HAP-1 (cell line): ENCODE measurements at regions not wholly inside any gene's neighbourhood (a gene's known extent, or its start where the extent isn't known, plus 50 kb on each side); places are given as distances from the start of the nearest gene placed in this dataset.

Experiments used
- DNase-seq, 2 experiments: peaks; one replicate each; pipeline ENCODE4 v3.0.0-alpha.2; 2016 to 2020; ENCODE audit warnings: low spot score in 2 of 2
- H3K27me3 ChIP-seq: fragments of 250-450 bp; sonication (Bioruptor Pico); 2 replicates; pipeline ENCODE4 v1.5.1; 2020; ENCODE audit warnings: low read depth, mild to moderate bottlenecking, moderate library complexity
- H3K36me3 ChIP-seq: fragments of 250-450 bp; sonication (Bioruptor Pico); replicated peaks from 2 replicates; pipeline ENCODE4 v1.5.1; 2020; ENCODE audit warnings: mild to moderate bottlenecking
- H3K4me1 ChIP-seq: fragments of 250-450 bp; sonication (Bioruptor Pico); 2 replicates; pipeline ENCODE4 v1.5.1; 2020; ENCODE audit warnings: mild to moderate bottlenecking
- H3K4me3 ChIP-seq: fragments of 250-450 bp; sonication (Bioruptor Pico); 2 replicates; pipeline ENCODE4 v1.5.1; 2020; ENCODE audit warnings: mild to moderate bottlenecking, moderate library complexity
- H3K9me3 ChIP-seq: fragments of 250-450 bp; sonication (Bioruptor Pico); 2 replicates; pipeline ENCODE4 v1.5.1; 2020; ENCODE audit warnings: mild to moderate bottlenecking, moderate library complexity
- in situ Hi-C: fragments of 300-500 bp; cut with MboI; formaldehyde crosslinking; loops from 3 replicates; pipeline ENCODE4 v1.14.3; 2020; ENCODE audit warnings: low sequenced_read_pairs, inconsistent platforms, mixed read lengths

DNA sequence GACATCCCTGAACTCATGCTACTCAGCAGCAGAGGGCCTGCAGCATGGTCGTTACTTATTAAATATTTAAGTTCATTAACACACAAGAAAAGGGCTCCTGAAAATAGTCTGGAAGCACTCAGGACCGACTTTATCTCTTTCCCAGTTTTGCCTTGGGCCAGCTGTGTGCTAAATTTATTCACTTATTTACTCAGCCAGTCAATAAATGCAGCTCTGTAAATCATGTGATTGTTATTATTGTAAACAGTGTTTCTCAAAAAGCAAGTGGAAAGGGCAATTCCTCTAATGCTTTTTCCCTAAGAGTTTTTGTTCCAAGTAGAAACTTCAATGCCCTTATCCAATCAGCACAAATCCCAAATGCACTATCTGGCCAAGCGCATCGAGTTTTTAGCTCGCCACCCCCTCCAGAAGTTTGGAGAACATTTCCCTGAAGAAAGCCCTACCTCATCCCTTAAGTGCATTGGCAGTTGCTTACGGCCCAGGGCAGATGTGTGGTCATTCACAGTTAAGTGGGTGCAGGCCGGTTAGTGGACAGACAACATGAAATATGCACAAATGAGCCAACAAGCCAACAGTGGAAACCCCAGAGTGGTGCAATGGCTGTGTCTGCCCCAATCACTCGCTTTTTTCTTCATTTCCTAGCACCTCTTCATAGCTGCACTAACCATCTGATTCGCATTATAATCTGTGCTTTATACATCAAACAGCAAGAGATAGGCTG, 125.8 kb downstream of the SMIM20 start:
- no peaks in the 10 kb centered on the region for H3K4me1 ChIP-seq
- no peak for DNase-seq
- peaks cover 4% of the 10 kb centered on the region; the same call in 1 of the 2 replicates for H3K27me3 ChIP-seq
- H3K36me3 ChIP-seq, result no peaks in the 10 kb centered on the region
- in situ Hi-C loops, result no loop called here
- no peak overlapping the region for H3K4me3 ChIP-seq
- H3K9me3 ChIP-seq, result no peaks in the 10 kb centered on the region

DNA sequence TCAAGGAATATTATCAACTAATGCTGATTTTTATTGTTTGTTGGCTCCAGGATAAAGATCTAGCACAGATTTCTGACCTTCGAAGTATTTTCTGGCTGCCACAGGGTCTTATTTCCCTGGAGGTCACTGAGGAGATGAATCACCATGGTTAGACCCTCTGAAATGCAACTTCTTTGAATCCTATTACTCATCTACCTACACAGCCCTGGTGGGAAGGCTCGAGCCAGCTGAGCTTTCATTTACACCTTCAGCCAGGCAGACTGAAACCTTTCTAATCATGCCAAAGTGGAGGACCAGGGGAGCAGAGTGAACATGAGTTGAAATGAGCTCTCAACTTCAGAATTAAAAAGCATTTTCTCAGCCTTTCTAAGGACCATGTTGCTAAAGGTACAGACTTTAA, 130.5 kb downstream of the SMIM20 start:
- Histone ChIP-seq H3K4me1 (no peaks in the 10 kb centered on the region), H3K9me3 (no peaks in the 10 kb centered on the region), H3K27me3 (peaks cover 4% of the 10 kb centered on the region; the same call in 1 of the 2 replicates), H3K36me3 (no peaks in the 10 kb centered on the region), H3K4me3 (no peak overlapping the region)
- in situ Hi-C loops, result no loop called here
- DNase-seq, result no peak

- Histone ChIP-seq H3K9me3 (no peaks in the 10 kb centered on the region), H3K27me3 (peaks cover 4% of the 10 kb centered on the region; the same call in 1 of the 2 replicates), H3K36me3 (no peaks in the 10 kb centered on the region), H3K4me1 (no peaks in the 10 kb centered on the region), H3K4me3 (no peak overlapping the region)
- no peak for DNase-seq
- in situ Hi-C loops, result no loop called here
Observed at GRCh38 chr4:26044983-26045382, 131.0 kb downstream of the SMIM20 start.

DNA sequence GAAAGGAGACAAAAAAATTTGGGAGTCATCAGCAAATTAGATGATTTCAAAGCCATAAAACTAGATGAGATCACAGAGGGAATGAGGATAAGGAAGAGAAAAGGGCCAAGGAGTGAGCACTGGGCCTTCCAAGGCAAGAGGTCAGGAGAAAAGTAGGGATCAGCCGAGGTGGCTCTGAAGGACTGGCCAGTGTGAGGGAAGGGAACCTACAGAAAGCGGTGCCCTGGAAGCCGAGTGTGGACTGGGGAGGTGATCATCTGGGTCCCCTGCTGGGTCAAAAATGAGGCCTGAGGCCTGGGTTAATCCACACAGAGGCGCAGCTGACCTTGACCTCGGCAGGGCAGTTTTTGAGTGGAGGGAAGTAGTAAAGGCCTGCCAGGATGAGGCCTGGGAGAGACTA, 133.8 kb downstream of the SMIM20 start:
- H3K4me3 ChIP-seq, result no peak overlapping the region
- peaks cover 4% of the 10 kb centered on the region; the same call in 1 of the 2 replicates for H3K27me3 ChIP-seq
- no peaks in the 10 kb centered on the region for H3K4me1 ChIP-seq
- in situ Hi-C loops, result no loop called here
- no peaks in the 10 kb centered on the region for H3K36me3 ChIP-seq
- DNase-seq, result no peak
- H3K9me3 ChIP-seq, result no peaks in the 10 kb centered on the region

DNA sequence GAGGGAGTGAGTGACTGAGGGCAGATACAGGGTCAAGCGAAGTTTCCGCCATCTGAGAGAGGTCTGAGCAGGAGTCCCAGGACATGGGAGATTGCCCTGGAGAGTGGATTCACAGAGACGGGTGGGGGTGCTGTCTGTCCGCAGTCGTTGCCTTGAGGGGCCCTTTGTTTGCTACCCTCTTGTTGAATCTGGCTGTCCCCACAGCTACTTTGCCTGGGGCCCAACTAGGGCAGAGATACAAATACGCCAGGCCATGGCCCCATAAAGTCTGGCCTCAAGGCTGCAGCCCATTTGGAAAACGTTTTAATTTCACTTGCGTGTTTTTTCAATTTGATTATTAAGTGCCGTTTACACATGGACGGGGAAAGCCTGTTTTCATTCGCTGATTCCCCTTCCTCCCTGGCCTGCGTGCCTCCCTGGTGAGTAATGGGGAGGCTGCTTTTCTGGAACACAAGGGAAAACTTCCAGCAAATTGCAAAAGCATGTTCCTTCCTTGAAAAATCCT, 134.4 kb downstream of the SMIM20 start:
- in situ Hi-C loops, result no loop called here

GRCh38 chr4:26048950-26049349, 134.9 kb downstream of the SMIM20 start:
- Histone ChIP-seq H3K4me3 (no peak overlapping the region), H3K36me3 (no peaks in the 10 kb centered on the region), H3K9me3 (no peaks in the 10 kb centered on the region), H3K27me3 (peaks cover 4% of the 10 kb centered on the region; the same call in 1 of the 2 replicates), H3K4me1 (no peaks in the 10 kb centered on the region)
- in situ Hi-C loops, result no loop called here
- no peak for DNase-seq

More for the DNA sequence above, 134.4 kb downstream of the SMIM20 start:
- Histone ChIP-seq H3K4me1 (no peaks in the 10 kb centered on the region), H3K9me3 (no peaks in the 10 kb centered on the region), H3K4me3 (no peak overlapping the region), H3K36me3 (no peaks in the 10 kb centered on the region), H3K27me3 (peaks cover 4% of the 10 kb centered on the region; the same call in 1 of the 2 replicates)
- no peak for DNase-seq

GRCh38 chr4:26049447-26049846, 135.4 kb downstream of the SMIM20 start:
- Histone ChIP-seq H3K27me3 (no peaks in the 10 kb centered on the region; the same call in 1 of the 2 replicates), H3K9me3 (no peaks in the 10 kb centered on the region), H3K4me3 (no peak overlapping the region), H3K36me3 (no peaks in the 10 kb centered on the region), H3K4me1 (no peaks in the 10 kb centered on the region)
- DNase-seq, result no peak
- in situ Hi-C loops, result no loop called here

DNA sequence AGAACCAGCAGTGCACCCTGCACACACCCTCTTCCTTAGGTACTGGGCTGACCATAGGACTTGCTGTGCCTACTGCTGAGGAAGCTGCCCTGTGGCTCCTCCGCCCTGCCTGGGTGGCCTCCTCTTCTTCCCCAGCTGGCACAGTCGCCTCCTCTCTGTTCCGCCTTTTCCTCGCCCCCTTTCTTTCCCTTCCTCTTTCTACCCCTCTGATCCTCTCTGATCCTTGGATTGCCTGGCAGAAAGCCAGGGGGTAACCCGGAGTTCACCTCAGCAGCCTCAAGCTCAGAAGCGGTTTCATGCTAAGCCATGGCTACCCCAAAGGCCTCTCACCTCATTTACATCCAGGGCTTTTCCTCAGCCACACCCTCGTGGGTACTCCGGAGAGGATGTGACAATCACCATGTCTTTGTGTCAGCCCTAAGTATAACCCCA, 136.2 kb downstream of the SMIM20 start:
- Histone ChIP-seq H3K36me3 (no peaks in the 10 kb centered on the region), H3K27me3 (no peaks in the 10 kb centered on the region; the same call in 1 of the 2 replicates), H3K4me1 (no peaks in the 10 kb centered on the region), H3K4me3 (no peak overlapping the region), H3K9me3 (no peaks in the 10 kb centered on the region)
- in situ Hi-C loops, result loop anchor here (10.0 kb wide), 1 partner anchor 355 kb away; no protein-coding TSS in a partner anchor
- DNase-seq, result no peak

DNA sequence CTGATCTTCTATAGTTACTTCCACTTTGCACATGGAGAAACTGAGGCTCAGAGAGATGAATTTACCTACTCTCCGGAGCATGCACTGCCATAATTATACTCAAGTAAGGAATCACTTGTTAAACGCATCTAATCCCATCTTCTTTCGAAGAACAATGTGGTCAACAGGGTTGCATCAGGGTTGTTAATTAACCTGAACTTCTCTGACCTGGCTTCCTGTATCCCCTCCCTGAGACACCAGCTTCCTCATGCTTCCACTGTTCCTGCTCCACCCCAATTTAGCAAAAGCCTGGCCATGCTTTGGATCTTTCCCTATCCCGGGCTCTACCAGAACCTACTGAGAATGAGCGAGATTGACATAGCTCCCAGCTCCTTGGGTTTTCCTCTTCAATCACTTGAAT, 136.7 kb downstream of the SMIM20 start:
- H3K36me3 ChIP-seq, result no peaks in the 10 kb centered on the region
- no peaks in the 10 kb centered on the region for H3K27me3 ChIP-seq
- no peaks in the 10 kb centered on the region for H3K4me1 ChIP-seq
- in situ Hi-C loops, result loop anchor here (10.0 kb wide), 1 partner anchor 354 kb away; no protein-coding TSS in a partner anchor
- H3K9me3 ChIP-seq, result no peaks in the 10 kb centered on the region
- H3K4me3 ChIP-seq, result no peak overlapping the region
- DNase-seq, result no peak

GRCh38 chr4:26051240-26051639, 137.2 kb downstream of the SMIM20 start:
- Histone ChIP-seq H3K36me3 (no peaks in the 10 kb centered on the region), H3K4me3 (no peak overlapping the region), H3K27me3 (no peaks in the 10 kb centered on the region), H3K4me1 (no peaks in the 10 kb centered on the region), H3K9me3 (no peaks in the 10 kb centered on the region)
- no peak for DNase-seq
- in situ Hi-C loops, result loop anchor here (10.0 kb wide), 1 partner anchor 354 kb away; no protein-coding TSS in a partner anchor

DNA sequence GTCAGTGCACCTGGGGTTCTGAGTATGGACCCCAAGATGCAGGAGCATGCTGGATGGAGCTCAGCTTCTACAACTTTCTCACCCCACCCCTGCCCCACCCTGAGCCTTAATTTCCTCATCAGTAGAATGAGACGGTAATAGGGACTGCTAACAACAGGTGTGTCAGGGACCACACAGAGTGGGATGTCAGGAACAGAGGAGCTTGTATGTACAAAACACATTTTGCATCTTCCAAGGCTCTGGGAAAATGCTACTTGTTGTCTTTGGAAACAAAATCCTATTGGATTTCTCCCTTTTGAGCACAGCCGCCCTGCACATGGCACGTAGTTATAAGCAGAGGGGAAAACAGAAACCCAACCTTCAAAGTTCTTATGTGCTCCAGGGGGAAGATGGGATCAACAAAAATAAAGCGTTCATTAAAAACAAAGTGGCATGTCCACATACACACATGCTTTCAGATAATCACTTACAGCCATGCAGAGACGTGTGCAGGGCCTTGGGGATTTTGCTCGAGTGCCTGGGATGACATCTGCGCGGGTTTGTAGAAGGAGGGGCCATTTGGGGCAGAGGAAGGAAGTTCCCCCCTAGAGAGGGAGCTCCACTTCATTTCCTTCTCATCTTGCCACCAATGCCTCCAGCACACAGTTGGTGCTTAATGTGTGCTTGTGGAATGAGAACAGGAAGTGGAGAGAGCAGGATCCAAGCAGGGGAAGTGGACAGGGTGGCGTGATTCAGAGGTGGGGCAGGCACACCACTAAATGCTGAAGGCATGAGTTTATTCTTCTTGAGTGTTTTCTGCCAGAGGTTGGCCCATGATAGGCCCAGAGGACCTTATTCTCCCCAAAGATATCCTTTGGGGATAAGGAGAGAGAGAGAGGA, 138.9 kb downstream of the SMIM20 start:
- Histone ChIP-seq H3K9me3 (no peaks in the 10 kb centered on the region), H3K27me3 (no peaks in the 10 kb centered on the region), H3K36me3 (no peaks in the 10 kb centered on the region), H3K4me3 (no peak overlapping the region), H3K4me1 (no peaks in the 10 kb centered on the region)
- in situ Hi-C loops, result loop anchor here (10.0 kb wide), 1 partner anchor 352 kb away; no protein-coding TSS in a partner anchor
- no peak for DNase-seq

- no peaks in the 10 kb centered on the region for H3K27me3 ChIP-seq
- in situ Hi-C loops, result loop anchor here (10.0 kb wide), 1 partner anchor 351 kb away; no protein-coding TSS in a partner anchor
- H3K9me3 ChIP-seq, result no peaks in the 10 kb centered on the region
- H3K36me3 ChIP-seq, result no peaks in the 10 kb centered on the region
- no peak for DNase-seq
- H3K4me1 ChIP-seq, result no peaks in the 10 kb centered on the region
- no peak overlapping the region for H3K4me3 ChIP-seq
Observed at GRCh38 chr4:26053761-26054160, 139.7 kb downstream of the SMIM20 start.

DNA sequence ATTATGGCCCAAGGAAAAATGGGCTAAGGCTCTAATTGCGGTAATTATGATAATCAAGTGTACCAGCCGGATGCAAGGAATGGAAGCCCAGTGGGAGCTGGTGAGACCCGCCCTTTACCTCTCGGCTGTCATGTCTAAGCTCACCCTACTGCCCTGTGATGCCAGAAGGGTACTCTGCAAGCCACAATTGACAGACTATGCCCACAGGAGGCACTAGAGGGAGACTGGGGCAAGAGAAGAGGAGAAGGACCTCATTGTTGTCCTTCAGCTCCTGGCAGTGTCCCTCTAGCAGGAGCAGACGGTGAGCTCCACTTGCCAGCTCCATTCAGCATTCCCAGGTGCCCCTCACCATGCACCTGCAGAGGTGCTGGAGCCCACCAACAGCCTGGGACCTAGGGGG, 141.8 kb downstream of the SMIM20 start:
- Histone ChIP-seq H3K9me3 (no peaks in the 10 kb centered on the region), H3K36me3 (no peaks in the 10 kb centered on the region), H3K4me3 (no peak overlapping the region), H3K27me3 (no peaks in the 10 kb centered on the region), H3K4me1 (no peaks in the 10 kb centered on the region)
- DNase-seq, result no peak
- in situ Hi-C loops, result loop anchor here (10.0 kb wide), 1 partner anchor 349 kb away; no protein-coding TSS in a partner anchor
